GM23248 (cell line): ENCODE measurements at regions not wholly inside any gene's neighbourhood (a gene's known extent, or its start where the extent isn't known, plus 50 kb on each side); places are given as distances from the start of the nearest gene placed in this dataset.
A peak's percentile ranks its signal among the peaks of the same experiment; 100 is the strongest.

ENCODE experiments used
- DNase-seq: peaks from one replicate; pipeline ENCODE4 v3.0.0-alpha.2; 2015
- H2AFZ ChIP-seq: fragments of 200-600 bp; sonication (generic); 2 replicates; pipeline ENCODE4 v1.6.1; 2016; ENCODE audit warnings: antibody characterized with exemption
- H3F3A ChIP-seq: fragments of 200-600 bp; sonication (generic); 2 replicates; pipeline ENCODE4 v1.6.1; 2016; ENCODE audit warnings: mild to moderate bottlenecking, antibody characterized with exemption, mixed run types; ENCODE audit not compliant: insufficient read depth
- H3K27ac ChIP-seq: fragments of 200-600 bp; sonication (generic); 2 replicates; pipeline ENCODE4 v1.5.1; 2016; ENCODE audit warnings: mild to moderate bottlenecking
- H3K27me3 ChIP-seq: fragments of 200-600 bp; sonication (generic); replicated peaks from 2 replicates; pipeline ENCODE4 v1.6.1; 2016; ENCODE audit warnings: mild to moderate bottlenecking; ENCODE audit not compliant: insufficient read depth
- H3K36me3 ChIP-seq: fragments of 200-600 bp; sonication (generic); 2 replicates; pipeline ENCODE4 v1.6.1; 2016; ENCODE audit warnings: low read depth, mild to moderate bottlenecking
- H3K4me1 ChIP-seq: fragments of 200-600 bp; sonication (generic); 2 replicates; pipeline ENCODE4 v1.6.1; 2016; ENCODE audit warnings: mild to moderate bottlenecking; ENCODE audit not compliant: insufficient read depth
- H3K4me2 ChIP-seq: fragments of 200-600 bp; sonication (generic); one replicate; pipeline ENCODE4 v1.6.1; 2016; ENCODE audit warnings: mild to moderate bottlenecking; ENCODE audit not compliant: unreplicated experiment
- H3K4me3 ChIP-seq: fragments of 200-600 bp; sonication (generic); 2 replicates; pipeline ENCODE4 v1.5.1; 2016; ENCODE audit warnings: mild to moderate bottlenecking
- H3K79me2 ChIP-seq: fragments of 200-600 bp; sonication (generic); 2 replicates; pipeline ENCODE4 v1.6.1; 2016; ENCODE audit warnings: mild to moderate bottlenecking; ENCODE audit not compliant: insufficient read depth
- H3K9ac ChIP-seq: fragments of 200-600 bp; sonication (generic); 2 replicates; pipeline ENCODE4 v1.6.1; 2016; ENCODE audit warnings: mild to moderate bottlenecking
- H3K9me2 ChIP-seq: fragments of 200-600 bp; sonication (generic); 2 replicates; pipeline ENCODE4 v1.6.1; 2016; ENCODE audit warnings: mixed run types, mild to moderate bottlenecking, moderate library complexity; ENCODE audit not compliant: insufficient read depth
- H3K9me3 ChIP-seq: fragments of 200-600 bp; sonication (generic); one replicate; pipeline ENCODE4 v1.6.1; 2017; ENCODE audit warnings: low read depth
- H4K20me1 ChIP-seq: fragments of 200-600 bp; sonication (generic); 2 replicates; pipeline ENCODE4 v1.6.0; 2016; ENCODE audit not compliant: insufficient read depth
- EZH2 ChIP-seq: fragments of 200-600 bp; sonication (generic); IDR thresholded peaks from 2 replicates; pipeline ENCODE4 v1.6.1; 2018; ENCODE audit warnings: antibody characterized with exemption, mild to moderate bottlenecking; ENCODE audit not compliant: insufficient read depth, poor library complexity, severe bottlenecking
- EZH2phosphoT487 ChIP-seq: fragments of 200-600 bp; sonication (generic); IDR thresholded peaks from 2 replicates; pipeline ENCODE4 v1.6.1; 2018; ENCODE audit warnings: antibody characterized with exemption, moderate library complexity, mild to moderate bottlenecking, low read depth; ENCODE audit not compliant: insufficient read depth
- WGBS, 2 experiments: methylation state at CpG; one replicate each; pipeline ENCODE4 v1.1.6; 2015 to 2017; ENCODE audit warnings: low lambda C conversion rate in 2 of 2, low coverage in 1 of 2; ENCODE audit errors: missing lambda C conversion rate in 2 of 2; 5-methylcytosine and 5-hydroxymethylcytosine counted together
- in situ Hi-C: fragments of 300-500 bp; cut with MboI; formaldehyde crosslinking; loops from 2 replicates; pipeline ENCODE4 v1.15.0; 2020

DNA sequence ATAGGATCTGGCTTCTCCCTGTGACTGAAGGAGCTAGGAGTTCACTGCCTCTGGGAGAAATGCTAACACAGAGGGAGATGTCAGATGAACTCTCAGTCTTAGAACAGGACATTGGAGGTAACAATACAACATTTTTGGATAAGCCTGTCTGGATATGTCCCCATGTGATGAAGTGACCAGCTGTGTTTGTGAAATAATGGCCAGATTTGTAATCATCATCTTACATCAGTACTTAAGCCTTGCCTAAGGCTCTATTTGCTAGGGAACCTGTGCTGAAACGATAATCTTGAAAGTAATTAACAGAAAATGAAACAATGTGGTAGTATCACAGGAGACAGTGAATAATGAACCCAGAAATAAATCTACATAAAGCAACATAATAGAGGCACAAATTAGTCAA, 56.2 kb downstream of the CRPPA start:
- H4K20me1 ChIP-seq = no peaks in the 10 kb centered on the region
- H3K9ac ChIP-seq = no peak overlapping the region
- H3K79me2 ChIP-seq = no peaks in the 10 kb centered on the region
- no peaks in the 10 kb centered on the region for H3F3A ChIP-seq
- in situ Hi-C loops = no loop called here
- DNase-seq = no peak
- no peak overlapping the region for H3K27ac ChIP-seq
- no peak overlapping the region for H3K4me3 ChIP-seq
- no peak overlapping the region for H2AFZ ChIP-seq
- TF ChIP-seq EZH2phosphoT487 (no peak), EZH2 (no peak)
- H3K4me2 ChIP-seq = no peak overlapping the region
- no peaks in the 10 kb centered on the region for H3K36me3 ChIP-seq
- no peaks in the 10 kb centered on the region; the same call in 1 of the 2 replicates for H3K9me2 ChIP-seq
- no peaks in the 10 kb centered on the region for H3K9me3 ChIP-seq
- H3K4me1 ChIP-seq = no peaks in the 10 kb centered on the region
- 57 to 67% methylated on average over 1 of the region's 1 CpG for WGBS, 2 experiments
- no peaks in the 10 kb centered on the region for H3K27me3 ChIP-seq

DNA sequence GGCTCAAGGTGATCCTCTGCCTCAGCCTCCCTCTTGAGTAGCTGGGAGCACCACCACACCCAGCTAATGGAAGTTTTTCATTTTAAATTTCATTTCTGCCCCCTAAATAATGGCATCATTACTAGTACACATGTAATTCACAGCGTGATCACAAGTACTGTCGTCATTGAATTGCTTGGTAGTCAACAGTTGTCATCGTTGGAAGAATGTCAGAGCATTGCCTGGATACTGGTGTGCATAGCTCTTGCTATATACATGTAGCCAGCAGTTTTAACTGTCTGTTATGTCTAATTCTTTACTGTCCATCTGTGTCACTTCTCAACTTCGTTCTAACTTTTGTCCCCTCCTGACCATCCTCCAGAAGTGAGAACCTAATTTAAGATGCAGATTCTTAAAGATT, 62.1 kb downstream of the CRPPA start:
- no peak overlapping the region for H3K4me2 ChIP-seq
- TF ChIP-seq EZH2 = no peak
- no peak for TF ChIP-seq EZH2phosphoT487
- H3K9ac ChIP-seq = no peak overlapping the region
- H3K36me3 ChIP-seq = no peaks in the 10 kb centered on the region
- H3K79me2 ChIP-seq = no peaks in the 10 kb centered on the region
- in situ Hi-C loops = no loop called here
- H3K27me3 ChIP-seq = no peaks in the 10 kb centered on the region
- 39 to 49% methylated on average over 4 of the region's 4 CpGs for WGBS, 2 experiments
- H3K27ac ChIP-seq = no peak overlapping the region
- no peaks in the 10 kb centered on the region for H4K20me1 ChIP-seq
- peak; percentile 26 for DNase-seq
- H3K9me3 ChIP-seq = no peaks in the 10 kb centered on the region
- H3K4me1 ChIP-seq = peaks cover 13% of the 10 kb centered on the region
- no peak overlapping the region for H2AFZ ChIP-seq
- no peaks in the 10 kb centered on the region; the same call in 1 of the 2 replicates for H3K9me2 ChIP-seq
- no peak overlapping the region for H3K4me3 ChIP-seq
- peaks cover 19% of the 10 kb centered on the region for H3F3A ChIP-seq

DNA sequence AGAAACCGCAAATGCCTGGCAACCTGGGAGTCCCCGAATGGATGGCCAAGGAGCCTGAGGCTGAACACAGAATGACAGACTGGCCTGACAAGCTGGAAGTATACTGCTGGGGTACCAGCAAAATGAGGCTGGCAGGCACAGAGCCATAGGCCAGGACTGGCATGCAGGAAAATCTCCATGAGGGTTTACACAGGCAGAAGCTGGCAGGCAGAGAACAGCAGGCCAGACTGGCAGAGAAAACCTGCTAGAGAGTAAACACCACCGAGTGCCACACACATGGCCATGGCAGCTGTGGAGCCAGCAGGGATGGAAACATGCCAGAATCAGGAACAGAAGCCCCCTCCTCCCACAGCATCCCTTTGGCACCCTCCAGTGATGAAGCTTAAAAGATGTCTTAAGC, 63.4 kb downstream of the CRPPA start:
- H3K4me1 ChIP-seq = peaks cover 13% of the 10 kb centered on the region
- in situ Hi-C loops = no loop called here
- H3F3A ChIP-seq = peaks cover 19% of the 10 kb centered on the region
- no peaks in the 10 kb centered on the region for H3K9me3 ChIP-seq
- H3K4me3 ChIP-seq = no peak overlapping the region
- no peaks in the 10 kb centered on the region for H3K79me2 ChIP-seq
- no peak overlapping the region for H2AFZ ChIP-seq
- no peak overlapping the region for H3K9ac ChIP-seq
- no peak for DNase-seq
- H3K27me3 ChIP-seq = no peaks in the 10 kb centered on the region
- H3K27ac ChIP-seq = no peak overlapping the region
- no peaks in the 10 kb centered on the region for H3K36me3 ChIP-seq
- no peaks in the 10 kb centered on the region; the same call in 1 of the 2 replicates for H3K9me2 ChIP-seq
- WGBS, 2 experiments = 88 to 89% methylated on average over 3 of the region's 3 CpGs
- H3K4me2 ChIP-seq = no peak overlapping the region
- TF ChIP-seq EZH2phosphoT487 (no peak), EZH2 (no peak)
- no peaks in the 10 kb centered on the region for H4K20me1 ChIP-seq

DNA sequence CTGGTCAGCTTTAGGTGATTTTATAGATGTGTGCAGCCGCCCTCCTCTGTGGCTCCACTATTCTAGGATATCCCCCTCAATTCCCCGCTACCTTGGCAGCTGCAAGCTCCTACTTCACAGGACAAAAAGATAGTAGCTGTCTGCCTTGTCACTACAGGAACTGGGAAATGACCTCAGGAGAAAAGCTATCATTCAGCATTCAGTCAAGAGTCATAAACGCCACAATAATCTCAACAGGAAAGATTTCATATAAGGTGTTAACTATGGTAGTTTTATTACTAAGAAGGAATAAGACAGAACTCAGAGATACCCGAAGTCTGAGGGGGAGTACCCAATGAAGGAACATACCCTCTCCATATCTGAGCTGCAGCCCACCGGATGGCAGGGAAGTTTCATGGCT, 63.9 kb downstream of the CRPPA start:
- DNase-seq = no peak
- in situ Hi-C loops = no loop called here
- no peak overlapping the region for H3K4me2 ChIP-seq
- H3K79me2 ChIP-seq = no peaks in the 10 kb centered on the region
- TF ChIP-seq EZH2 (no peak), EZH2phosphoT487 (no peak)
- H3K27ac ChIP-seq = no peak overlapping the region
- no peak overlapping the region for H3K9ac ChIP-seq
- H3K4me3 ChIP-seq = no peak overlapping the region
- H3K9me3 ChIP-seq = no peaks in the 10 kb centered on the region
- H3K36me3 ChIP-seq = no peaks in the 10 kb centered on the region
- H3K4me1 ChIP-seq = peaks cover 13% of the 10 kb centered on the region
- no peak overlapping the region for H2AFZ ChIP-seq
- no peaks in the 10 kb centered on the region for H3K27me3 ChIP-seq
- WGBS, 2 experiments = 88 to 91% methylated on average over 5 of the region's 5 CpGs
- no peaks in the 10 kb centered on the region for H4K20me1 ChIP-seq
- peaks cover 19% of the 10 kb centered on the region for H3F3A ChIP-seq
- H3K9me2 ChIP-seq = no peaks in the 10 kb centered on the region; the same call in 1 of the 2 replicates

DNA sequence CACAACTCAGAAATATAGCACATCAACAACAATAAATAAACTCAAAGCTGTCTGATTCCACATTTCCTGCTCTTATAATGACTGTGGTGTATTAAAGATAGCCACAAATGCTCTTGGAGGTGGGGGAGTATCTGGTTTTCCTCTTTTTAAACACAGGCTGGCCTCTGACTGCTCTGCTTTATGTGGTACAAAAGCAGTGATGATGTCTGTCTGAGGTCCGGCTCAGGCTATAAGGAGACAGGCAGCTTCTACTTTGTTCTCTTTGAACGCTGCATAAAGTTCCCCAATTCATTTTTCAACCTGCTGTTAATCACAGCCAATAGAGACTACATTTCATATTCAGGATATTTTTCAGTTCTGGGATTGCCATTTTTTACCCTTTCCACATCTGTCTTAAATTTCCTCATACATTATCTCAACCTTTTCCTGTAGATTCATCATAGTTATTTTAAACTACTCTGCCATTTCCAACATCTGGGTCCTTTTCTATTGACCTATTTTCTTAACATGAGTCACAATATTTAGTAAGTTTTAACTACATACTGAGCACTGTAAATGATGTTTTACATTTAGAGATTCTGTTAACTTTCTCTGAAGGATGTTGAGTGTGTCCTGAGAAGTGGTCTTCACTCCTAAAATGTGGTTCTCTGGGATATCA, 64.9 kb downstream of the CRPPA start:
- H3K9me3 ChIP-seq = no peaks in the 10 kb centered on the region
- in situ Hi-C loops = no loop called here
- peaks cover 13% of the 10 kb centered on the region for H3K4me1 ChIP-seq
- TF ChIP-seq EZH2 (no peak), EZH2phosphoT487 (no peak)
- H3K27me3 ChIP-seq = no peaks in the 10 kb centered on the region
- H4K20me1 ChIP-seq = no peaks in the 10 kb centered on the region
- H3K79me2 ChIP-seq = no peaks in the 10 kb centered on the region
- 18 to 37% methylated on average over 2 of the region's 2 CpGs for WGBS, 2 experiments
- H3K4me3 ChIP-seq = 0 out of 2 replicates have a peak overlapping the region, but pooled peaks have one; percentile 10
- H3K27ac ChIP-seq = peak overlapping the region; percentile 23; the same call in 1 of the 2 replicates
- 0 out of 2 replicates have a peak overlapping the region, but pooled peaks have one; percentile 31 for H2AFZ ChIP-seq
- no peaks in the 10 kb centered on the region for H3K36me3 ChIP-seq
- peak; percentile 68 for DNase-seq
- no peak overlapping the region for H3K9ac ChIP-seq
- H3F3A ChIP-seq = peaks cover 19% of the 10 kb centered on the region
- no peaks in the 10 kb centered on the region; the same call in 1 of the 2 replicates for H3K9me2 ChIP-seq
- H3K4me2 ChIP-seq = peak overlapping the region; percentile 81
